Activated naive CD8-positive, alpha-beta T cell (primary cell): ENCODE measurements at regions not wholly inside any gene's neighbourhood (a gene's known extent, or its start where the extent isn't known, plus 50 kb on each side); places are given as distances from the start of the nearest gene placed in this dataset.

Experiments used
- H3K27ac Mint-ChIP-seq: one replicate; pipeline ENCODE4 v1.8.0; 2021; ENCODE audit warnings: mixed read lengths
- H3K27me3 Mint-ChIP-seq: one replicate; pipeline ENCODE4 v1.8.0; 2021; ENCODE audit warnings: mixed read lengths
- H3K36me3 Mint-ChIP-seq: one replicate; pipeline ENCODE4 v1.8.0; 2021; ENCODE audit warnings: mixed read lengths
- H3K4me1 Mint-ChIP-seq: one replicate; pipeline ENCODE4 v1.8.0; 2021; ENCODE audit warnings: low read depth, mixed read lengths
- H3K4me3 Mint-ChIP-seq: one replicate; pipeline ENCODE4 v1.8.0; 2021; ENCODE audit warnings: mild to moderate bottlenecking, mixed read lengths
- H3K9me3 Mint-ChIP-seq: one replicate; pipeline ENCODE4 v1.8.0; 2021; ENCODE audit warnings: low read depth, mixed read lengths

DNA sequence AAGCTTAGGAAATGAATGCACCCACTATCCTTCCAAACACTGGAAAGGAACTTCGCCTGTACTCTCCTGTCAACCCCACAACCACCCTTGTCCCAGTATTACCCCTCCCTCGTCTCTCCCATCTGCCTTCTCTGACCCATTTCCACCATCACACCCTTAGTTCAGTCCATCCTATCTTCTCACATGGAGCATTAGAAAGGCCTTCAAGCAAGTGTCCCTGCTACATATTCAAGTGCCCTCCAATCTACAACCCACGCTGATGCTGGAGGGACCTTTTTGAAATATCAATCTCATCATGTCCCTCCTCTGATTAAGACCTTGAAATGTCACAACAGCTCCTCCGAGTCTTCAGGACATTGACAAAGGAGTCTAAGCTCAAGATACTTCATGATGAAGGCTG lies 133.8 kb upstream of the CCL2 start:
- Mint-ChIP-seq H3K36me3 (no peaks in the 10 kb centered on the region), H3K9me3 (no peaks in the 10 kb centered on the region), H3K4me1 (no peaks in the 10 kb centered on the region), H3K4me3 (no peak overlapping the region), H3K27me3 (peaks cover 19% of the 10 kb centered on the region), H3K27ac (no peak overlapping the region)

DNA sequence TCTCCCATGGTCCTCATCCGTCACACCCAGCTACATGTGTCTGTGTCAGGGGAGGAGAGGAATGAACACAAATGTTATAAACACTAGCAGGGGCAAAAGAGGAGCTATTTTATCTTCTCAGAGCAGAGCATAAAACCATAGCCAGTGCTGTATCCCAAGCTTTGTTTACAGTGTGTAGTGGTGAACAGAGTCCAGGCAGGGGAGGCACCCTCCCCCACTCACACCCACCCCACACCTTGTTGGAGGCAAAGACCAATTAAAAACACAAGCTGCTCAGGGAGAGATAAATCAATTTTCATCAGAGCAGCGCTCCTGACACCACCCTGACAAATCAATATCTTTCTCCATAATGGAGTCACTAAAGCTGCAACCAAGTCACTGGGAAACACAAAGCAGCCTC lies 132.6 kb upstream of the CCL2 start:
- no peaks in the 10 kb centered on the region for H3K36me3 Mint-ChIP-seq
- no peaks in the 10 kb centered on the region for H3K9me3 Mint-ChIP-seq
- peaks cover 21% of the 10 kb centered on the region for H3K27me3 Mint-ChIP-seq
- H3K4me3 Mint-ChIP-seq = no peak overlapping the region
- no peaks in the 10 kb centered on the region for H3K4me1 Mint-ChIP-seq
- no peak overlapping the region for H3K27ac Mint-ChIP-seq

DNA sequence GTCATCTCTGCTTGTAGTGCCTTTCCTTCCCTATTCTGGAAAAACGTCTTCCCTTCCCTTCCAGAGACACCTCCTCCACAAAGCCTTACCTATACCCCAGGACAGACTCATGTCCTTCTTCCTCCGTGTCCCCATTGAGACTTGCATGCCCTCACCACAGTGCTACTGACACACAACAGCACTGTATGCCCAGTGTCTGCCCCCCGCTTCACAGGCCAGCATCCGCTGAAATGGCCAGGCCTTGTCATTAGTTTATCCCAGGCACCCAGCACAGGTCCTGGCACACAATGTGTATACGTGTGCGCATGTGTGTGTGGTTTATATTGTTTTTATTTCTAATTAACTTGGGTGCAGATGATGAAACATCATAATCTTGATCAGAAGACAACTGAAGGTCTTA lies 130.1 kb upstream of the CCL2 start:
- no peak overlapping the region for H3K4me3 Mint-ChIP-seq
- H3K27me3 Mint-ChIP-seq = peaks cover 14% of the 10 kb centered on the region
- no peaks in the 10 kb centered on the region for H3K36me3 Mint-ChIP-seq
- H3K4me1 Mint-ChIP-seq = no peaks in the 10 kb centered on the region
- H3K9me3 Mint-ChIP-seq = no peaks in the 10 kb centered on the region
- H3K27ac Mint-ChIP-seq = no peak overlapping the region

DNA sequence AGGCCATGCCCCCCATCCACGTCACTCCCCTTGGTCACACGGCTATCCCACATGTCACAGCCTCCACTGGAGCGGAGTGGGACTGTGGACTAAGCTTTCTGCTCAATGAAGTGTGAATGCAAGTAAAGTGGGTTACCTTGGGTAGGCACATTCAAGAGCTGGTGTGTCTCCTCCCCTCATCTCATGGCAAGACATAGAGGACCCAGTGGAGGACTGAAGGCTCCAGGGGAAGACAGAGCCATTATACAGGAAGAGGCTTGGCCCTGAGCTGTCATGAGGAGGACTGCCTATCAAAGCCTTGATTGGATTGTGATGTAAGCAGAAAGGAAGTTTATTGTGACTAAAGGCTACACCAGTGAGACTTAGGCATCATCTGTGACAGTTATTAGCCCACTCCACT lies 129.2 kb upstream of the CCL2 start:
- no peaks in the 10 kb centered on the region for H3K4me1 Mint-ChIP-seq
- no peaks in the 10 kb centered on the region for H3K36me3 Mint-ChIP-seq
- H3K27me3 Mint-ChIP-seq = peaks cover 12% of the 10 kb centered on the region
- H3K27ac Mint-ChIP-seq = no peak overlapping the region
- H3K4me3 Mint-ChIP-seq = no peak overlapping the region
- no peaks in the 10 kb centered on the region for H3K9me3 Mint-ChIP-seq

DNA sequence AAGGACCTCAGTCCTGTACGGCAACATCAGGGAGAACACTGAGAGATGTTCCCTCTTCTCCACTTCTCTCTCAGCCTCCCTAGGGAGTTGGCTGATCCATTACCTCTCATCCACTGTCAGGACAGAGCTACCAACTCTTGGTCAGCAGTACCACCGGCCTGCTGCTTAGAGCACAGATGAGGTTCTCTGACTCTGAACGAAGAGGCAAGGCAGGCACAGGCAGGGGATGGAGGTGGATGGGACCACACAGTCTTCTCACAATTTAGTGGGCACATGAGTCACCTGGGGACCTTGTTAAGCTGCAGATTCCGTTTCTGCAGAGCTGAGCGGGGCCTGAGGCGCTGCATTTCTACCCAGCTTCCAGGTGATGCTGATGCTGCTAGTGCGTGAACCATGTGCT lies 128.6 kb upstream of the CCL2 start:
- peaks cover 9% of the 10 kb centered on the region for H3K27me3 Mint-ChIP-seq
- no peak overlapping the region for H3K4me3 Mint-ChIP-seq
- H3K9me3 Mint-ChIP-seq = no peaks in the 10 kb centered on the region
- H3K36me3 Mint-ChIP-seq = no peaks in the 10 kb centered on the region
- H3K4me1 Mint-ChIP-seq = no peaks in the 10 kb centered on the region
- no peak overlapping the region for H3K27ac Mint-ChIP-seq

DNA sequence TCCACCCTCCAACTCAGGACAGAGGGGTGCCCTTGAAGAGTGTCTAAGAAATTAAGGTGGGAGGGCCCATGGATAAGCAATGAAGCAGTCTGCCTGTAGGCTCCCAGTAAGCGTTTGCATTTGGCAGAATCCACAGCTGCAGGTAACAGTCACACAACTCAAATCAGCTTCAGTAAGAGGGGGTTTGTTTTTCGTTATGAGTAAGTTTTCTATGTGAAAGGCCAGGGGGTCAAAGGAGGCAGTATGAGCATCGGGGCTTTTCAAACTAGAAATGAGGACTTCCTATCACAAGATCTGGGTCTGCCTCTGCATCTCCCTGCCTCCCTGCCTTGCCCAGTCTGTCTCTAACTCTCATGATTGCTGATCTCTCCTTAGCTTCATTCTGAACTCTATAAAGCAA lies 128.1 kb upstream of the CCL2 start:
- H3K4me1 Mint-ChIP-seq = no peaks in the 10 kb centered on the region
- H3K4me3 Mint-ChIP-seq = no peak overlapping the region
- H3K27me3 Mint-ChIP-seq = peaks cover 7% of the 10 kb centered on the region
- no peaks in the 10 kb centered on the region for H3K9me3 Mint-ChIP-seq
- no peaks in the 10 kb centered on the region for H3K36me3 Mint-ChIP-seq
- no peak overlapping the region for H3K27ac Mint-ChIP-seq

DNA sequence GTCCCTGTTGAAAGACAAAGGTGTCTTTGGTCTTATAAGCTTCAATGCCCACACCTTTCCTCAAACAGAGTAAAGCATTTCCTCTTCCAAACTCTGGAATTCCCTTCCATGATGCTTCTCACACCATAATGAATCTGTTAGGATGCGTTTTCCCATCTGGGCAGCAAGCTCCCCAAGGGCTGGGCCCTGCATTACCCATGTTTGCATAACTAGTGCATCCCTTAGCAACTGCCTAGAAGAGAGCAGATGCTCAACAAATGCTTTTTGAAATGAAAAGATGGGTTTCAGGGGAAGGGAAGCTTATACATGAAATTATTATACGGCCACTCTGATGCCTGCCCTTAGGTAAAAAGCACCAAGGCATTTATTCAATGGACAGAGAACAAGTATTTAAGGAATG lies 124.5 kb upstream of the CCL2 start:
- Mint-ChIP-seq H3K4me3 (no peak overlapping the region), H3K36me3 (no peaks in the 10 kb centered on the region), H3K4me1 (no peaks in the 10 kb centered on the region), H3K9me3 (no peaks in the 10 kb centered on the region), H3K27me3 (peaks cover 5% of the 10 kb centered on the region), H3K27ac (no peak overlapping the region)

DNA sequence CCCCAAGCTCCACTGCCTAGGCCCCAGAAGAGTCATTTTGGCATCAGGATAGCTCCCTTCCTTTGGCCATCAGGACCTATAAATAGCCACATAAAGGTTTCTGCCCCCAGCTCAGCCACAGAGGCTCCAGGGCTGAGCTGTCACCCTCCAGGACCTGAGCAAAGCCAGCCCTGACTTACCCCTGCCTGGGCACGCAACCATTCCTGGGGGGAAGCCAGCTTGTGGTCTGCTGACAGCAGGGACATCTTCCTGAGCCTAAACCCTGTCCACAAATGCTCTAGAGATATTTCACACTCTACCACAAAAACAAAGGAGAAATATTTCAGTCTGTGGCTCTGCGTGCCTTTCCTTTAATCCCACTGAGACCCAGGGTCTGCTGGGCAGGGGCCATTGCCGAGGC lies 123.7 kb upstream of the CCL2 start:
- Mint-ChIP-seq H3K27me3 (peaks cover 5% of the 10 kb centered on the region), H3K9me3 (no peaks in the 10 kb centered on the region), H3K4me3 (no peak overlapping the region), H3K27ac (no peak overlapping the region), H3K36me3 (no peaks in the 10 kb centered on the region), H3K4me1 (no peaks in the 10 kb centered on the region)

DNA sequence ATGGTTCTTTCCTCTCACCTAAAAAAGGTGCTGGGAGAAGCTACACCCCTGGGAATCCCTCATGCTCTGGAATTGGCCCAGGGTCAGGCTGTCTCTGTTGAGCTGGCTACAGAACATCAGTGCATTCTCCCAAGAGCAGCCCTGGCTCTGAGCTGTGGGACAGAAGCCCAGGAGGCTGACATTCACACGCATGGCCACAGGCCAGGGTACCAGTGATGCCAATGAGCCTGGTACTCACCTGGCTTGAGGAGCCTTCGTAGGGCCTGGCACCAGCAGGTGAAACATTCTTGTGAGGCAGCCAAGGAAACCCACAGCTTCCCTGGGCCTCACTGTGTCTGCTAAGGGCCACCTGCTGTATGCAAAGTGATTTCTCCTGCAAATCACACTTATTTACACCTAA lies 121.7 kb upstream of the CCL2 start:
- Mint-ChIP-seq H3K4me1 (no peaks in the 10 kb centered on the region), H3K36me3 (no peaks in the 10 kb centered on the region), H3K27ac (no peak overlapping the region), H3K4me3 (no peak overlapping the region), H3K27me3 (peaks cover 2% of the 10 kb centered on the region), H3K9me3 (no peaks in the 10 kb centered on the region)

DNA sequence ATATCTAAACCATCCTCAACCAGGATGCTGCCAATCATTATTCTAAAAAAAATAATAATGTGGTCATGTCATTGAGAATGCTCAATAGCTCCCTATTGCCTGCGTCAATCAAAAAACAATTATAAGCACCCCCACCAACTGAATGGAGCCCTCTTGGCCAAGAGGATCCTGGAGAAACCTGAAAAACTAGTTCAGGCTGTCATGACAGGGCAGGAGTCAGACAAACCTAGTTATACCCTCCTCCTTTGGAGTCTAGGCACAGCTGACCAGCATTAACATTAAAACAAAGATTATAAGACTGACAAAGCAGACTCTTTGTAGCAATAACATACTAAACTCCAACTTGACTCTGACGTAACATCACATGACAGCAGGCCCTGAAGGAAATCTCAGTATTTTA lies 119.2 kb upstream of the CCL2 start:
- H3K9me3 Mint-ChIP-seq = no peaks in the 10 kb centered on the region
- no peak overlapping the region for H3K4me3 Mint-ChIP-seq
- H3K27ac Mint-ChIP-seq = no peak overlapping the region
- H3K4me1 Mint-ChIP-seq = no peaks in the 10 kb centered on the region
- no peaks in the 10 kb centered on the region for H3K36me3 Mint-ChIP-seq
- peaks cover 6% of the 10 kb centered on the region for H3K27me3 Mint-ChIP-seq

DNA sequence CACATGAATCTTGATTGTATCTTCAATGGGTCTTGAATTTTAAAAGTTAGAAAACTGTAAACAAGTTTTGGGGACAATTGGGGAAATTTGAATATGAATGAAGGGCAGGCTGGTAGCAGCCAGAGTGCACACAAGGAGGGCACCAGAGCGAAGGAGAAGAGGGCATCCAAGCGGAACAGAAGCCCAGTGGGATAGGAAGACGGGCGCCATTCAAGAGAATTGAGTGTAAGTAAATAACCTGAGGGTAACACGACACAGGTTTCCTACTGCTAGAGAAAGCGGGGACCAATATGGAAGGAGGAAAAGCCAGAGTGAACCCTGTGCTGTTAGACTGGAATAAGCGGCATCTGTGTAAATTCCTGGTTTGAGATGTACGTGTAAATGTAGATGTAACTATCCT lies 115.1 kb upstream of the CCL2 start:
- no peaks in the 10 kb centered on the region for H3K36me3 Mint-ChIP-seq
- no peaks in the 10 kb centered on the region for H3K4me1 Mint-ChIP-seq
- no peak overlapping the region for H3K27ac Mint-ChIP-seq

DNA sequence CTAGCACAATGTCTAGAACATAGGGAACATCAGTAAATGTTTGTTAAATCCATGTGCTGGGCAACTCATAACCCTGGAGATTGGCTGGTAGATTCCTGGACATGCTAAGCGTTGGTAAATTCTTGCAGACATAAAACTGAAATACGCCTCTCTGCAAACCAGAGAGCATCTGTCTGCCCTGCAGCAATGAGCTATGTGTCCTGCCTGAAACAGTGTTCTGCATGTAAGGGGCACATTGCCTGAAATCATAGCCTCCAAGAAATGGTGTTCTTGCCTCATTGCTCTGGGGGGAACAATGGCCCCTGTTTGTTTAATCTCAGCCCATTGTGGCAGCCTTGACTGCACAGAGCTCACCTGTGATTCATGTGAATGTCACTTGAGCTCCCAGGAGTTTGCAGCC lies 113.5 kb upstream of the CCL2 start:
- Mint-ChIP-seq H3K9me3 (no peaks in the 10 kb centered on the region), H3K36me3 (no peaks in the 10 kb centered on the region), H3K27ac (no peak overlapping the region), H3K4me3 (no peak overlapping the region), H3K27me3 (peaks cover 8% of the 10 kb centered on the region), H3K4me1 (no peaks in the 10 kb centered on the region)

More for the DNA sequence above, 115.1 kb upstream of the CCL2 start:
- Mint-ChIP-seq H3K4me3 (no peak overlapping the region), H3K9me3 (no peaks in the 10 kb centered on the region), H3K27me3 (peaks cover 4% of the 10 kb centered on the region)

DNA sequence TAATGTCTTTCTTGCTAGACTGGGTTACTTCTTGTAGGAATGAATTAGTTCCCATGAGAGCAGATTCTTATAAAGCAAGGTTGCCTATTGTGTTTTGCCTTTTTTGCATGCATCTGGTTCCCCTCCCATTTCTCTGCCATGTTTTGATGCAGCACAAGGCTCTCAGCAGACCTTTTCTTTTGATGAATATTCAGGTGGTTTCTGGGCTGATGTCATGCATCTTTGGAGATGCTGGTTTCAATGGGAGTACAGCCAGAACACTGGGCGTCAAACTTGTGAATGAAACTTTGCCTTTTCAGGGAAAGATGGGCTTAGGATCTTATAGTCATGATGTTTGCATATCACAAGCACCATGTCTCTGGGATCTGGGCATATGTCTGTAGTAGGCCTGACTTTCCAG lies 111.7 kb upstream of the CCL2 start:
- Mint-ChIP-seq H3K4me3 (no peak overlapping the region), H3K27ac (no peak overlapping the region), H3K27me3 (peaks cover 11% of the 10 kb centered on the region), H3K36me3 (no peaks in the 10 kb centered on the region), H3K9me3 (no peaks in the 10 kb centered on the region), H3K4me1 (no peaks in the 10 kb centered on the region)

DNA sequence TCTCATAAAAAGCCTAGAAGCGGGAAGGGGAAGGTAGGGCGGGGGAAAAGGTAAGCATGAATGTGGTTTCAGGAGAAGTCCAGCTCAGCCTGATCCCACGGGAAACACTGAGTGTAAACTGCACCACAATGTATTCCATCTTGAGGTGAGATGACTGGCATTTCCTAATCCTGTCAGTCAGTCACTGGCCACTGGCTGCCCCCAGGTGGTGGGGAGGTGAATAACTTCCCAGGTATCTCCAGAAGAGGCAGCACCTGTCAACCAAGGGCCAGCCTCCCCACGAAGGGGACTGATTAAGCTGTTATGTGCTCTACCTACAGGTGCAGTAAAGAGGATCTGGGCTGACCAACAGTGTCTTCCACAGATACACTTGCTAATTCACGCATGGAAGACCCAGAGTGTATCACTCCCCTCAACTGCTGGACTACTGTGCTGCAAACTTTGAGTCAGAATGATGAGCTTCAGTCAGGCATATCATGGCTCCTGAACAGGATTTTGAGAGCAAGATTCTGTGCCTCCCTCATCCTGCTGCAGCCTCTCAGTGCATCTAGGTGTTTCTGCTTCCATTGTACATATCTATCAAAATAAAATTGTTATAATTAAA lies 108.5 kb upstream of the CCL2 start:
- no peaks in the 10 kb centered on the region for H3K36me3 Mint-ChIP-seq
- H3K27ac Mint-ChIP-seq = no peak overlapping the region
- H3K27me3 Mint-ChIP-seq = peaks cover 12% of the 10 kb centered on the region
- no peaks in the 10 kb centered on the region for H3K4me1 Mint-ChIP-seq
- H3K4me3 Mint-ChIP-seq = no peak overlapping the region
- no peaks in the 10 kb centered on the region for H3K9me3 Mint-ChIP-seq

DNA sequence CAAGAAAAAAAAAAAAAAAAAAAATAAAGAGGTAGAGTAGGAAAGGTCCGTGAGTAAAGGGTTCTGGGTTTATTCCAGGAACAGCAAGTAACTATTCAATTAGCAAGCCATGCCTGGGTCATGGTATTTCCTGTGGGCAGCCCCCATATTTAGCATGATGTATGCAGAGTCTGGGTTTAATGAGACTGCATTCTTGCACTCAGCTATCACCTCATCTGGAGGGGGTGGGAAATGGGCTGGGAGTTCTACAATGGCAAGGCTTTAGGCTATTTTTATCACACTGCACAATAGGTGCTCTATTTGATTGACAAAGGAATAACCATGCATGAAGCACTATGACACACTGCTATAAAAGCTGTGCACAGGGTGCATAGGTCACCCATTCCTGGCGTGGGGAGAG lies 104.0 kb upstream of the CCL2 start:
- Mint-ChIP-seq H3K9me3 (no peaks in the 10 kb centered on the region), H3K4me3 (no peak overlapping the region), H3K4me1 (peaks cover 6% of the 10 kb centered on the region), H3K36me3 (no peaks in the 10 kb centered on the region), H3K27ac (no peak overlapping the region), H3K27me3 (peaks cover 16% of the 10 kb centered on the region)

DNA sequence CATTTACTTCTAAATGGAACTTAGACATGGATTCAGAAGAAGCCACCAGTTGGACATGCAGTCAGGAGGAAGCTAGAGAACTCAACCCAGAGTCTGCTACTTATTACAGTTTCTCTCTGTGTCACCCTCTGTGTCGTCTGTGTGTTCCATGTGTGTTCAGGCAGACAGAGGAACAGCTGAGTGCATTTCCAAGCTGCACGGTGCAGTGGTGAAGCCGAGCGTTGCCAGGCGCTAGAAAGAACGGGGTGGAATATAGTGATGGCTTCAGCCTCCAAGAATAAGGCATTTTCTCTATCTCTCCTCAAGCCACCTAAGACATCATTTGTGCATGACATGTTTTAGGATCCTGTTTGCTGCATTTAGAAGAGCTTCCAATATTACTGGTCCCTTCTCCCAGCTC lies 101.1 kb upstream of the CCL2 start:
- Mint-ChIP-seq H3K4me3 (no peak overlapping the region), H3K36me3 (no peaks in the 10 kb centered on the region), H3K27me3 (peaks cover 26% of the 10 kb centered on the region), H3K27ac (no peak overlapping the region), H3K4me1 (peaks cover 10% of the 10 kb centered on the region), H3K9me3 (no peaks in the 10 kb centered on the region)
